CD4-positive, alpha-beta T cell treated with Interleukin-15 for 1 hour (primary cell): ENCODE measurements at regions not wholly inside any gene's neighbourhood (a gene's known extent, or its start where the extent isn't known, plus 50 kb on each side); places are given as distances from the start of the nearest gene placed in this dataset.
"Not testable (repeated sequence)": the region's sequence is repeated elsewhere in the genome, so short reads cannot be mapped to it uniquely, and the experiment has no call there.

ENCODE experiments used
- DNase-seq: peaks from one replicate; pipeline ENCODE4 v3.0.0-alpha.2; 2020

DNA sequence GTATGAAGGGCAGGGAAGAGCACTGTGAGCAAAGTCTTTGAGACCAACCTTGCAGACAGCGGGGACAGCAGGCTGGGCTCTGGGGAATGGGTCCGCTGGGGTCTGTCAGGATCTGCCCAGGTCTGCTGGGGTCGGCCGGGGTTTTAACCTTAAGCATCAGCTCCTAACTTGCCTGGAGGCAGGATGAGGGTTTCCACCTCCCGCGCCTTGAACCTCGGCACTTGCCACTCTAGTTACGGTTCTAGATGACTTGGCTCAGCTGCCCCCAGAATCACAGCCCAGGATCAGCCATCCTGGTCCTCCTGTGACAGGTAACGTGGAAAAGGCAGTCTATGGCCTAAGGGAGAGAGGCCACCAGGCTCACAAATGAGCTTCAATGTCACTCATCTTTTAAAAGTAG is 50.4 kb upstream of the CACUL1 start:
- no peak for DNase-seq

DNA sequence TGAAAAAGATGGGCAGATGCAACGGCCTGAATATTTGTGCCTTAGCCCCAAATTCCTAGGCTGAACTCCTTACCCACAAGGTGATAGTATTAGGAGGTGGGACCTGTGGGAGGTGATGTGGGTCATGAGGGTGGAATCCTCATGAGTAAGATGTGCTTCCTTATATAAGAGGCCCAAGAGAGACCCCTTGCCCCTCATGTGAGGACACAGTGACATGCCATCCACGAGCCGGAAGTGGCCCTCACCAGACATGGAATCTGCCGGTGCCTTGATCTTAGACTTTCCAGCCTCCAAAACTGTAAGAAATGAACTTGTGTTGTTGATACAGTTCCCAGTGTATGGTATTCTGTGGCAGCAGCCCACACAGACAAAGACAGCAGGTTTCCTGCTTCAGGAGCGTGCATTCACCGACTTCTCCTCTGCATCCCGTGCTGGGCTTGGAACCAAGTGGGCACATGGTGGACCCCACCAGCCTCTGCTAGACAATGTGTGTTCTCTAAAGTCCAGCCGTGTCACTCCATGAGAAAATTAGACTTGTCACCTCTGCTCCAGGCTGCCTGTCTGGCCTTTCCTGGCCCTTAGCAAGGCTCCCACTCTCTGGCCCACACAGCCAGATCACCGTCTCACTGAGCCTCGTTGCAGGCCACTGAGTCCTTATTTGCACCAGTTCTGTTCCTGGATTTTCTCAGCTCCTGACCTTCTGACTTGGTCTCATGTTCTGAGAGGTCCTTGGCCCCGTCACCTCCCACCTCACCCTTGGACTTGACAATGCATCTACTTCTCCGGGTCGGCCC is 52.9 kb upstream of the CACUL1 start:
- DNase-seq, result no peak

DNA sequence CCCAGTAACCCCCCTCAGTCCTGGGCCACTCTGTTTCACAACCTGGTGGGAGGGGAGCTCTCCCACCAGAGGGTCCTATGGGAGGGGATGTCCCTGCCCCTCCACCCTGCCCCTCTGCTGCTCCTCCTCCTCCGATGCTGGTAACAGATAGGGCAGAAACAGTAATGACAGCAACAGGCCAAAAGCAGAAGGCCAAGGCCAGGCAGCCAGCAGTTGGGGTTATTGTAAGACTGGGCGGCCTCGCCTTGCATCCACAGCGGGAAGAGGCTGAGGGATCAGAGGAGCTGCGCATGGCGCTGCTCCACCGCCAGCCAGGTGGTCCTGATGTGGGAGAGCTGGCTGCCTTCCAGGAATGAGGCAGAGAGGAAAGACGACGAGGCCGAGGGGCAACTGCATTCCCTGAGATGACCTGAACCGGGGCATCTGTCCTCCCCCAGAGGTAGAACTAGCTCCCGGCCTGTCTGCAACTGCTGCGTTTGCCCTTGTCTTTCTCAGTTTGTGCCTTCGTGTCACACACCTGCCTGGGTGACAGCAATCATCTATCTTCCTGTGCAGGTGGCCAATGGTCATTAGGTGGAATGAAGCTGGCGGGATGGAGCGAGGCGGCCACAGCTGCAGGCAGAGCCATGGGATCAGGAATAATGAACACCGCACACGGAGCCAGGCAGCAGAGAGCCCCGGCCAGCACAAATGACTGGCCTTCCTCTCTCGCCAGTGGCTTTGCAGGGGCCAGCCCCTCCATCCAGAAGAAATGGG is 54.0 kb upstream of the CACUL1 start:
- DNase-seq, result no peak

DNA sequence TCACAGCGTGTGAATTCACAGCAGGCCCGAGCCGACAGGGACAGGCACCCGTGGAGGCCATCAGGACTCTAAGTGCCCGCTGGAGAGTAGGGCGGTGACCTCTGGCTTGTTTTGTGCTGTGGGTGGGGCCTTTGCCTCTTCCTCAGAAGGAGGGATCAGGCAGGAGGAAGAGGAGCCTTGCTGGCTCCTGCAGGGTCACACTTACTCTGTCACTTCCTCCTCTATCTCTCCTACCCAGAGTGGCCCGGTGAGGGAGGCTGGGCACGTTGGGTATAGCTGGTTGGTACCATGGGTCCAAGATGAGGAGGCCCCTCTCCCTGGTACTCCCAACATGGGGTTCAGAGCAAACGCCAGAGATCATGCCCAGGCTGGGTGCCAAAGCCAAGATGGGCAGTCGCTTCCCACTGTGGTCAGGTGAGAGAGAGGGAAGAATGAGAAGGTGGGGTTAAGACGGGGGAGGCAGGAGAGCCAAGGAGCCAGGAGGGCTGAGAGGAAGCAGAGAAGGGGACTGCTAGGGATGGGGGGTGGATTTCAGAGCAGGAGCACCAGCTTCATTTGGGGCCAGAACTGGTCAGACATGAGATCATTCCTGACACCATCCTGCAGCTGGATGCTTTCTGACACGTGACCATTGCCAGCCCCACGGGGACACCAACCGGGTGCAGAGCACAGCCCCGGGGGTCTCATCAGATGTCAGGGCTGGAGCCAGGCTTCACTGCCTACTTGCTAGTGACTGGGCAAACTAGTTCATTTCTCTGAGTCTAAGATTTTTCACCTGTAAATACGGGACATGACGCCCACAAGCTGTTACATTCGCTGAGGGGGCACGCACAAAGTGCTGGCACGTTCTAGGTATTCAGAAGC is 54.8 kb upstream of the CACUL1 start:
- DNase-seq, result no peak

DNA sequence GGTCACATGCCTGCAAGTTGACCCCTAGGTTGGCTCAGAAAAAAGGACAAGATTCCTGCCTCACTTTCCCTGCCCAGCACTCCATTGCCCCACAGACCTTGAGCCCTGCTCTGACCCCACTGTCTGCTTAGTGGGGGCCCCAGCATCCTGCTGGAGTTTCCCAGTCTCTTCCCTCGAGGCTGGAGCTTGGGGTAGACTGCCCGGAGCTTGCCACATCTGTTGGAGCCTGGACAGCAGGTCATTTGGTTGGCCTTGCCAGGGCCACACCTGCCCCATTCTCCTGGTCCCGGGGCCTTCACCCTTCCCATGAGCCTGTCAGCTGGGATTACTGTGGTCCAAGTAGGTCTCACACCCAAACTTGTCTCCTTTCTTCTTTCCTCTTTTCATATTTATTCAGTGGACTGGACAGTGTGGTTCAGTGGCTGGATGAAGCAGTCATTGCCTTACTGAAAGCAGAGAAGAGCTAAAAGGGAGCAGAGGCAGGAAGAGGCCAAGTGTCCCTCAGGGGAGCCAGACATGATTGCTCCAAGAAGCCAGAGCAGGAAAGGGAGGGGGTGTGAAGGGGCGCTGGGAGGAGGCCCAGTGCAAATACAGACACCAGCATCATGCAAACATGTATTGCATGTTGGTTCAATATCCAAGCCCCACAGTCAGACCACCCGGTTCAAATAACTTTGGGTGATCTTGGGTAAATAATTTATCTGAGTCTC is 56.2 kb upstream of the CACUL1 start:
- DNase-seq, result no peak

DNA sequence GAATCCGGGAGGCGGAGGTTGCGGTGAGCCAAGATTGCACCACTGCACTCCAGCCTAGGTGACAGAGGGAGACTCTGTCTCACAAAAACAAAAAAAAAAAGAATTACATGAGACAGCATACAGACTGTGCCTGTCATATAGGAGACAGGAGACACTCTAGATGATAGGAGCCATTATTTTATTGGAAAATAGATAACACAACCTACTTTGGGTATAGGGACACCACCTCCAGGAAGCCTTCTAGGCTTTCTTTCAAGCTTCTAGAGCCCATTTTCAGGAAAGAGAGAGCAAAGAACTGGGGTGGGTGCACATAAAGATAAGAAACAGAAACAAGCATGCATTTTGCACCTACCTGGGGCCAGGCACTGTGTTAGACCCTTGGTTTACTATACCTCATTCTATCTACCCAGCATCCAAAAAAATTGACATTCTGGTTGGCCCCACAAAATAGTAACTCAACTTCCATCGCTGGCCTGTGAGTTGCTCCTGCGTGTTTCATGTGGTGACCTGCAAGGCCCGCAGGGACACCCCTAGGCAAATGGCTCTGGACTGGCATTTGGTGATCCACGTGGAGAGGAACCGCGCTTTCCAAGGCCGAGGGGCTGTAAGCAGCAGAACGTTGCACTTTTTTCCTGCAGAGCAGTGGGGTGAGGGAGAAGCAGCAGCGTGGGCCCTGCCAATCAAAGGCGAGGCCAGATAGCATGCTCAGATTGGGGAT is 57.1 kb upstream of the CACUL1 start:
- DNase-seq, result no peak

DNA sequence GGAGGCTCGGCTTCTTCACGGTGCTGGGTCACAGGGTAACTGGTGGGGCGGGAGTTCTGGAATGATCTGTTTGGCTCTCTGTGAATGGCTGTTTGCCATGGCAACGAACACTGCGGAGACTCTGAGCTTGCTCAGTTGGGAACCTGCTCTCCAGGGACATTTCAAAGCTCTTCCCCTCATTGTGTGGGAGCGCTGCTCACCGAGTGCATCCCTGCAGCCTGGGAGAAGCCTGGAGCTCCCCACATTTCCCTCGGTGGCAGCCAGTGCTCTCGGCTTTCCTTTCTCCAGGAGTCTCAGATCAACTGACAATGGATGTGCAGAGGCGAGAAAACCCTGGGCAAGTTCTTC is 57.6 kb upstream of the CACUL1 start:
- no peak for DNase-seq

DNA sequence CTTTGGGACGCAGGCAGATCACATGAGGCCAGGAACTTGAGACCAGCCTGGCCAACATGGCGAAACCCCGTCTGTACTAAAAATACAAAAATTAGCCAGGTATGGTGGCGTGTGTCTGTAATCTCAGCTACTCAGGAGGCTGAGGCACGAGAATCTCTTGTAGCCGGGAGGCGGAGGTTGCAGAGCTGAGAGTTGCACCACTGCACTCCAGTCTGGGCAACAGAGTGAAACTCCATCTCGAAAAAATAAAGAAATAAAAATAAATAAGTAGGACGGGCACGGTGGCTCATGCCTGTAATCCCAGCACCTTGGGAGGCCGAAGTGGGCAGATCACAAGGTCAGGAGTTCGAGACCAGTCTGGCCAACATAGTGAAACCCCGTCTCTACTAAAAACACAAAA is 58.2 kb upstream of the CACUL1 start:
- not testable (repeated sequence) for DNase-seq

DNA sequence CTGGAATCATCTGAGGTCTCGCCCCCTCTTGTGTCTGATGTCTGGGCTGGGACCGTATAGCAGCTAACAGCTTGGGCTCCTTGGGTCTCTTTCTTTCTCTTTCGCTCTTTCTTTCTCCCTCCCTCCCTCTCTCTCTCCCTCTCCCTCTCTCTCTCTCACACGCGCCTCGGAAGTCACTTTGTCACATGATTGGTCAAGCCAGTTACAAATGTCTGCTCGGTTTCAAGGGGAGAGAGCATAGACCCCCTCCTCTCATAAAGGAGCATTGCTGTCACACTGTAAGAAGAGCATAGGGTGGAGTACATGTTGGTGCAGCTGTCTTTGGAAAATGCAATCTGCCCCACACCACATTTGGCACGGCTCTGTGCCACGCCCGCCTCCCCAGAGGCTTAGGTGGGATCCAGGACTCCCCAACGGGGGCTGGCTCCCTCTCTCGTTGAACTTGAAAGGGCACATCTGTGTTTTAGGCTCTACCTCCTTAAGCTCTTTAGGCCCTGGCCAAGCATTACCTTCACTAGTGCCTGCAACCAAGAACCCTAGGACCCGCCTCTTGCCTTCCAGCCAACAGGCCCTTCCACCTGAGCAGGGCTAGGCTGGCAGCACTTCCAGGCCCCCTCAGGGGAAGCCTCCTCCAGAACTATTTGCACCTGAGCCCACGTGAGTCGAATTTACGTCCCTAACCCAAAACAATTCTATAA is 61.9 kb upstream of the CACUL1 start:
- no peak for DNase-seq

DNA sequence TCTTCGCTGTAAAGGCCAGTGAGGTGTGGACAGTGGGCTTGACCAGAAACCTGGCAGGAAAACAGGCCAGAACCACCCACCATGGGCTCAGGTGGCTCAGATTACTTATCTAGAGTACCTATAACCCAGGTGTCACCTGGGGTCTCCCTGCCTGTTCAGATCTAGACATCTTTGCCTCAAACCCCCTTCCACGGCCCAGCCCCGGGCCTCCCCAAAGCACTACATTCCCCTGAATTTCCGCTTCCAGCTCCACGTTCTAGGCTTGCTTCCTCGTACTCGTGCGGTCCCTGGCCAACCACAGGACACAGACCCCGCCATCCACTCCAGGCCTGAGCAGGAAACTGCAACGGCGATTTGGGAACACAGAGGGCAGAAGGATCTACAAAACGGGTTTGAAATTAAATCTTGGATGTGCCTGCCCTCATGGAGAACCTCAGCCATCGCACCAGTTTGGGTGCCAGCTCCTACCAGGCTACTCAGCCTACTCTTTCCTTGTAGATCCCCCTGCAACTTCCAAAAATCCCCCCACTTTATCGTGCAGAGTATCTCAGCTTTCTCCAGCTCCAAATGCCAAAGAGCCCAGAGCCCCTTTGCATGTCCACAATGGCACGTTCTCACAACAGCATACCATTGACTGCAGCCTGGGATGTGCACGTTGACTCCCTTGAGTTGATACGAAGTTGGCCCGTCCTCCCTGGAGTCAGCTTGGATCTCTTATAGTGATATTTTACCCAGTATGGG is 62.7 kb upstream of the CACUL1 start:
- DNase-seq, result no peak

DNA sequence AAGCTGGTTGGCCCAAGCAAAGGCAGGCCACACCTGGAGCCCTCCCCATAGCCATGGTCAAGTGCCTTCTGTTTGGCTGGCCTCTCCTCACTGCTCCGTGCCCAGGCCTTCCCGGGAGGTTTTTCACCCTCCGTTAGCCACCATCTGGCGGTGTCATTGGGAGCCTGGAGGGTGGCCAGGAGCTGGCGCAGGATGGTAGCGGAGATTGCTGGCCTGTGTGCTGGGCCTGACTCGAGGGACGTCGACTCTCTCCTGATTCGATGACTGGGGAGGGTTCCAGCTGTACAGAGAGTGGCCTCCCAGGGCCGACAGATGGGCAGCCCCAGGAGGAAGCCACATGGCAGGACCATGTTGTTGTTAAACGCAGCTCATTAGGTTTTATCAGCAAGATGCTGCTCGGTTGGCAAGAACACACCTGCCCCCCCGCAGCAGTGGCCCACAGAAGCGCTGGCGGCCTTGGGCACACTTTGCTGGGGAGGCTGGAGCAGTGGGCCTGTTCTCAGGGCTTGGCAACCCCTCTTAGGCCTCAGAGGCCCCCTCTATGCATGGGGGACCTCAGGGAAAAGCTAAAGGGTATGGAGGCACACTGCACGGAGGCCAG is 64.0 kb upstream of the CACUL1 start:
- no peak for DNase-seq

DNA sequence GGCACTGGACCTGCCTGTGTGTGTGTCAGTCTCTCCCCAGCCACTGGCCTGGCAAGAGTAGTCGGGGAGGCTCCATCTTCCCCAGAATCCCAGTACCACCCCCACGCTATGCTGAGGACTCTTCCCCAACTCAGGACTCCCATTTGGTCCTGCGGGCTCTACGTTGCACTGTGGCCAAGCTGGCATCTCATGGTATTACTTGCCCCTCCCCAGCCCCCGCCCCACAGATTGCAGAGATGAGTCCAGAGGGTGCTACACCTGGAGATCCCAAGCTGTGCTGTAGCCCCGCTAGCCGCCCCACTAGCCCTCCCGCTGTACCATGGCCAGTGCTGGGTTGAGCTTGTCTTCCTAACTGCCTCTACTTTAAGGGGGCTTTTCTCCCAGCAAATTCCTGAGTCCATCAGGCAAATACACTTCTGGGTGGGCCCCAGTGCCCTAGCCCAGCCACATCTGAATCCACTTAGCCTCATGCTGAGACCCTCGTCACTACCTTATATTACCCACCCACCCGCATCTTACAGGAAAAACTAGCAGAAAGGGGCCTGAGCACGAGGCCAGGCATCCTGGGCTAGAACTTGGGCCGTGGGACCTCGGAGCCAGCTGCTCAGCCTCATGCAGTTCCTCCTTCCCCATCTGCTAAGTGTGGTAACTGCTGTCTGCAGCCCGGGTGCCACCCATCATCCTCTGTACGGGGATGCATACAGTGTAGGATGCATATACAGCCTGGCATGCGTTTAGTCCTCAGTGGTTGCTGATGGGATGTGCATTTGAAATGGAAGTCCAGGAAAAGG is 65.8 kb upstream of the CACUL1 start:
- DNase-seq, result no peak

DNA sequence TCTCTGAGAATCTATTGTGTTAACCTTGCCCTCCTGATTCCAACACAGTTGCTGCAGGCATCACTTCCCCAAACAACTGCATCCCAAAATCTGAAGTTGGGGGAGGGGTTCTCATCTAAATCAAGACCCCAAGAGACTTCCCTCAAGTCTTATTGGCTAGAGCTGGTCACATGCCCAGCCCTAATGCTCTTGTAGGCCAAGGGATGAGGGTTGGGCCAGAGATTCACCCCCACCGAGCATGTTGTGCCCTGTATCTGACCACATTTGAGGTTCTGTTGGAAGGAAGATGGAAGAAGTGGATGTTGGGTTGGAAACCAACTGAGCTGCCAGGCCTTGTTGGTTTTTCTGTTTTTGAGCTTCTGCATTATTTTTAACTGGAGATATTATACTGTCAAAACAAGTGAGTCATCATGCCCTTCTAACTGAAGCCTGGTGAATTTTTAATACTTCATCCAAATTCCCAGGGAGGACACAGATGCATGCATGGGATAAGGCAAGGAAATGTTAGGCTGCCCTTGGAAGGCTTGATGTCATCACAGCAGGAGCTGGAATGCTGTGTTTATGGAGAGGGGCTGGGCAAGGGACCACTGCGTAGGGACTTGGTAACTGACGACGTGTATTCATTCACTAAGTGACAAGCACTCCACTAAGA is 68.6 kb upstream of the CACUL1 start:
- DNase-seq, result no peak

DNA sequence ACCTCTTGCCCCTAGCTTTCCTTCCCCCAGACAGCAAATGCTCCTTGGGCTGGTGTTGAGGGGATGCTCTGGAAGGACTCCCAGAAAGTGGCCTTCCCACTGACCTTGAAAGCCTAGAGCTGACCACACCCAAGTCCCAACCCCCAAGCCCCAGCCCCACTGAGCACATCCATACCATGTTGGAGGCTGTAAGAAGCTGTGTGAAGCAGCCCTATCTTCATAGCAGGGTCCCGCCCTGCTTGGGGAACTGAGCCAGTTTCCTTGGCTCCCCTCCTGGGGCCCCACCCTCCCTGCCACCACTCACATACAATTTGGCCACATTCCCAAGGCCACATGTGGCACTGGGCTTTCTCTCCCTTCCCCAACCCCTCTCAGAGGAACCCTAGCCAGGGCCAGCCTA is 72.3 kb upstream of the CACUL1 start:
- DNase-seq, result no peak

DNA sequence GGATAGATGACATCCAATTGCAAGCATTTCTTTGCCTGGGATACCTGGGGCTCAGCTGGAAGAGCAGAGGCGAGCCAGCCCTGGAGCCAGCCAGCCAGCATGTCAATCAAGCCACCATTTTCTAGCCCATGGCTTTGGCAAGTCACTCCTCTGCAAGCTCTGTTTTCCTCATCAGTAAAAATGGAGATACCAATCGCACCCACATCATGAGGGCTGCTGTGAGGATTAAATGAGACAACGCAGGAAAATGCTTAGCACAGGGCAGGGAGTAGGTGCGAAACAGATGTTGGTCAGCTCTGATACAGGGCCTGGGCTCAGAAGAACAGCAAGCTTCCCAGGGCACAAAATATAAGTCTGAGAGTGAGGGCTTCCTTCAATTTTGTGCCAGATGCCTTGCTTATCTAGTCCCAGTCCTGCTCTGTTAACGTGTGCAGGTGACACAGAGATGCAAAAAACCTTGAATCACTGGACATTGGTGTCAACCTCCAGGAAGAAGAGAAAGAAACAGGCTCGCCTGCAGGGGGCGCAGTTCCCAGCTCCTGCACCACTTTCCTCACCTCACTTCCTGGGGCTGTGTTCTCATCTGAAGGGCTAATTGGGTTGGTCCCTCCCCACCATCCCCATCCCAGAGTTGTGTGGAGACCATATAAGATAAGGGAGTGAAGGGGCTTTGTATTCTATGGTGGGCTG is 72.8 kb upstream of the CACUL1 start:
- DNase-seq, result no peak

DNA sequence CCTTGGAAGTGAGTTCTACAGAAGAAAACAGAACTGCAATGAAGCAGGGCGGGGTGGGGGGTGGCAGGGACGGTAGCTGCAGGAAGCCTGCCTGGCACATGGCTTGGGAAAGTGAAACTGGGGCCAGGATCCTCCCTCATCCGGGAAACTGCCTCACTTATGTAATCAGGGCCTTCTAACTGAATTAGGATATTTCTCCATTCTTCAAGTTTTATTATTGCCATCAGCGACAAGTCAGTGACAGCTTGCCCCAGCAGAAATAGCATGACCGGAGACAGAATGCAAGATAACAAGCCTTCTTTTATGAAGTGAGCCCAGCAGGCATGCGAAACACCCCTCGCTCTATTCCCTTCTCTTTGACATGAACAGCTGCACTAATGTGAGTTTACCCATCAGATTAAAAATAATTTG is 77.5 kb upstream of the CACUL1 start:
- DNase-seq, result no peak

DNA sequence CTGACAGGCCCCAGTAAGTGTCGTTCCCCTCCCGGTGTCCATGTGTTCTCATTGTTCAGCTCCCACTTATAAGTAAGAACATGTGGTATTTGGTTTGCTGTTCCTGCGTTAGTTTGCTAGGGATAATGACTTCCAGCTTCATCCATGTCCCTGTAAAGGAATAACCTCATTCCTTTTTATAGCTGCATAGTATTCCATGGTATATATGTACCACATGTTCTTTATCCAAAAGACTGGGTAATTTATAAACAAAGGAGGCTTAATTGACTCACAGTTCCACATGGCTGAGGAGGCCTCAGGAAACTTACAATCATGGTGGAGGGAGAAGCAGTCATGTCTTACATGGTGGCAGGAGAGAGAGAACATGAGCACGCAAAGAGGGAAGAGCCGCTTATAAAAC is 79.6 kb upstream of the CACUL1 start:
- DNase-seq, result not testable (repeated sequence)

DNA sequence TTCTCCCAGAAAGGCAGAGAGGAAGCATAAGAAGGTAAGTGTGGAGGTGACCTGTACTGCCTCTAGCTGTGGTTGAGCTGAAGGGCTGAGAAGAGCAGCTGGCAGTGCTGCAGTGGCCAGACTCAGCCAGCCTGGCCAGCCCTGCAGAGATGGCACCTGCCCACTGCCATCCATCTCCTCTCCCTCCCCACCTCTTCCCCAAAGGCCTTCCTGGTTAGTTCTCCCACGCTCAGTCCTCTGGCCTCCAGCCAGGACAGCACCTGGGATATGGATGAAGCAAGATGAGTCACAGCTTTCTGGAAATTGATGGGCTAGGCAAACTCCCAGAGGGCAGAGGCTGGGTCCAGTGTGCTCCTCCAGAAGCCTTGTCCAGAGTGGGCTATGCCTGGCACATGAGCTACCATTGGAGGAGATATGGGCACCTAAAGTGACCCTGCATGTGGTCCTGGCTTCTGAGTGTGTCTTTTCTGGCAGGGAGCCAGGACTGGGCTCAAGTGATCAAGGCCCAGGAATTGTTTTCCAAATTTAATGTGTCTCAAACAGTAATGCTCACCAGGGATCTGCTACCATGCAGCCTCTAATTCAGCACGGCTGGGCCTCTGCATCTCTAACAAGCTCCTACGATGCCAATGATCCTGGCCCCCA is 81.0 kb upstream of the CACUL1 start:
- DNase-seq, result no peak
